ENCODE measurements at regions not wholly inside any gene's neighbourhood (a gene's known extent, or its start where the extent isn't known, plus 50 kb on each side); places are given as distances from the start of the nearest gene placed in this dataset.

GRCh38 chr5:165094782-165095181, 1589.4 kb downstream of the MAT2B start:
- Mint-ChIP-seq H3K27ac (no peak overlapping the region), H3K9me3 (peaks cover 5% of the 10 kb centered on the region), H3K27me3 (no peaks in the 10 kb centered on the region), H3K4me3 (no peak overlapping the region), H3K36me3 (no peaks in the 10 kb centered on the region), H3K4me1 (no peaks in the 10 kb centered on the region)

- Mint-ChIP-seq H3K9me3 (peaks cover 12% of the 10 kb centered on the region), H3K4me3 (no peak overlapping the region), H3K27ac (no peak overlapping the region)
Observed at GRCh38 chr5:165101709-165102108, 1596.3 kb downstream of the MAT2B start.

GRCh38 chr5:165104611-165105010, 1599.2 kb downstream of the MAT2B start:
- Mint-ChIP-seq H3K27me3 (no peaks in the 10 kb centered on the region), H3K27ac (no peak overlapping the region), H3K36me3 (no peaks in the 10 kb centered on the region), H3K9me3 (peaks cover 7% of the 10 kb centered on the region), H3K4me1 (no peaks in the 10 kb centered on the region), H3K4me3 (no peak overlapping the region)

More at GRCh38 chr5:165101709-165102108, 1596.3 kb downstream of the MAT2B start:
- Mint-ChIP-seq H3K4me1 (no peaks in the 10 kb centered on the region), H3K27me3 (no peaks in the 10 kb centered on the region), H3K36me3 (no peaks in the 10 kb centered on the region)

GRCh38 chr5:165108809-165109208, 1603.4 kb downstream of the MAT2B start:
- no peak overlapping the region for H3K27ac Mint-ChIP-seq
- H3K36me3 Mint-ChIP-seq: no peaks in the 10 kb centered on the region
- no peaks in the 10 kb centered on the region for H3K27me3 Mint-ChIP-seq
- H3K9me3 Mint-ChIP-seq: peaks cover 5% of the 10 kb centered on the region
- no peak overlapping the region for H3K4me3 Mint-ChIP-seq
- no peaks in the 10 kb centered on the region for H3K4me1 Mint-ChIP-seq

GRCh38 chr5:165119175-165119574, 1613.8 kb downstream of the MAT2B start:
- Mint-ChIP-seq H3K27ac (no peak overlapping the region), H3K36me3 (no peaks in the 10 kb centered on the region), H3K27me3 (no peaks in the 10 kb centered on the region), H3K9me3 (peaks cover 5% of the 10 kb centered on the region), H3K4me3 (no peak overlapping the region), H3K4me1 (no peaks in the 10 kb centered on the region)

GRCh38 chr5:165126598-165126997, 1621.2 kb downstream of the MAT2B start:
- no peaks in the 10 kb centered on the region for H3K4me1 Mint-ChIP-seq

GRCh38 chr5:165127941-165128340, 1622.5 kb downstream of the MAT2B start:
- H3K36me3 Mint-ChIP-seq: no peaks in the 10 kb centered on the region
- H3K27me3 Mint-ChIP-seq: no peaks in the 10 kb centered on the region
- H3K9me3 Mint-ChIP-seq: peaks cover 7% of the 10 kb centered on the region
- H3K4me3 Mint-ChIP-seq: no peak overlapping the region
- no peaks in the 10 kb centered on the region for H3K4me1 Mint-ChIP-seq
- H3K27ac Mint-ChIP-seq: no peak overlapping the region

More at GRCh38 chr5:165126598-165126997, 1621.2 kb downstream of the MAT2B start:
- no peak overlapping the region for H3K27ac Mint-ChIP-seq
- H3K36me3 Mint-ChIP-seq: no peaks in the 10 kb centered on the region
- H3K9me3 Mint-ChIP-seq: peaks cover 7% of the 10 kb centered on the region
- no peak overlapping the region for H3K4me3 Mint-ChIP-seq
- H3K27me3 Mint-ChIP-seq: no peaks in the 10 kb centered on the region

GRCh38 chr5:165130656-165131055, 1625.2 kb downstream of the MAT2B start:
- Mint-ChIP-seq H3K4me1 (no peaks in the 10 kb centered on the region), H3K27ac (no peak overlapping the region), H3K27me3 (no peaks in the 10 kb centered on the region), H3K36me3 (no peaks in the 10 kb centered on the region), H3K9me3 (peaks cover 8% of the 10 kb centered on the region), H3K4me3 (no peak overlapping the region)

- peaks cover 8% of the 10 kb centered on the region for H3K9me3 Mint-ChIP-seq
- no peak overlapping the region for H3K4me3 Mint-ChIP-seq
- H3K27ac Mint-ChIP-seq: no peak overlapping the region
- no peaks in the 10 kb centered on the region for H3K27me3 Mint-ChIP-seq
- no peaks in the 10 kb centered on the region for H3K36me3 Mint-ChIP-seq
- H3K4me1 Mint-ChIP-seq: no peaks in the 10 kb centered on the region
Observed at GRCh38 chr5:165134155-165134554, 1628.7 kb downstream of the MAT2B start.

- H3K9me3 Mint-ChIP-seq: peaks cover 8% of the 10 kb centered on the region
- no peak overlapping the region for H3K27ac Mint-ChIP-seq
- H3K4me3 Mint-ChIP-seq: no peak overlapping the region
- no peaks in the 10 kb centered on the region for H3K36me3 Mint-ChIP-seq
- no peaks in the 10 kb centered on the region for H3K27me3 Mint-ChIP-seq
- H3K4me1 Mint-ChIP-seq: no peaks in the 10 kb centered on the region
Observed at GRCh38 chr5:165135565-165135964, 1630.1 kb downstream of the MAT2B start.

GRCh38 chr5:165137701-165138100, 1632.3 kb downstream of the MAT2B start:
- H3K4me3 Mint-ChIP-seq: no peak overlapping the region
- no peaks in the 10 kb centered on the region for H3K27me3 Mint-ChIP-seq
- H3K27ac Mint-ChIP-seq: no peak overlapping the region
- peaks cover 8% of the 10 kb centered on the region for H3K9me3 Mint-ChIP-seq
- H3K36me3 Mint-ChIP-seq: no peaks in the 10 kb centered on the region
- no peaks in the 10 kb centered on the region for H3K4me1 Mint-ChIP-seq

GRCh38 chr5:165138236-165138635, 1632.8 kb downstream of the MAT2B start:
- Mint-ChIP-seq H3K27ac (no peak overlapping the region), H3K27me3 (no peaks in the 10 kb centered on the region), H3K4me1 (no peaks in the 10 kb centered on the region), H3K4me3 (no peak overlapping the region), H3K36me3 (no peaks in the 10 kb centered on the region), H3K9me3 (peaks cover 8% of the 10 kb centered on the region)

GRCh38 chr5:165139262-165139661, 1633.8 kb downstream of the MAT2B start:
- Mint-ChIP-seq H3K9me3 (peaks cover 8% of the 10 kb centered on the region), H3K4me1 (no peaks in the 10 kb centered on the region), H3K27me3 (no peaks in the 10 kb centered on the region), H3K4me3 (no peak overlapping the region), H3K27ac (no peak overlapping the region), H3K36me3 (no peaks in the 10 kb centered on the region)

- peaks cover 8% of the 10 kb centered on the region for H3K9me3 Mint-ChIP-seq
- H3K27me3 Mint-ChIP-seq: no peaks in the 10 kb centered on the region
- no peak overlapping the region for H3K4me3 Mint-ChIP-seq
- no peaks in the 10 kb centered on the region for H3K4me1 Mint-ChIP-seq
- H3K27ac Mint-ChIP-seq: no peak overlapping the region
- H3K36me3 Mint-ChIP-seq: no peaks in the 10 kb centered on the region
Observed at GRCh38 chr5:165139721-165140120, 1634.3 kb downstream of the MAT2B start.

GRCh38 chr5:165143741-165144140, 1638.3 kb downstream of the MAT2B start:
- Mint-ChIP-seq H3K4me1 (no peaks in the 10 kb centered on the region), H3K27me3 (no peaks in the 10 kb centered on the region), H3K4me3 (no peak overlapping the region), H3K27ac (no peak overlapping the region), H3K36me3 (no peaks in the 10 kb centered on the region), H3K9me3 (peaks cover 4% of the 10 kb centered on the region)

- Mint-ChIP-seq H3K4me3 (no peak overlapping the region), H3K4me1 (no peaks in the 10 kb centered on the region), H3K27ac (no peak overlapping the region), H3K36me3 (no peaks in the 10 kb centered on the region), H3K9me3 (peaks cover 4% of the 10 kb centered on the region), H3K27me3 (no peaks in the 10 kb centered on the region)
Observed at GRCh38 chr5:165149431-165149830, 1644.0 kb downstream of the MAT2B start.

- H3K9me3 Mint-ChIP-seq: peaks cover 4% of the 10 kb centered on the region
- H3K27ac Mint-ChIP-seq: no peak overlapping the region
- H3K36me3 Mint-ChIP-seq: no peaks in the 10 kb centered on the region
- no peak overlapping the region for H3K4me3 Mint-ChIP-seq
- H3K4me1 Mint-ChIP-seq: no peaks in the 10 kb centered on the region
- no peaks in the 10 kb centered on the region for H3K27me3 Mint-ChIP-seq
Observed at GRCh38 chr5:165152058-165152457, 1646.6 kb downstream of the MAT2B start.
